Medulla oblongata (tissue), 1 donor: ENCODE measurements at regions not wholly inside any gene's neighbourhood (a gene's known extent, or its start where the extent isn't known, plus 50 kb on each side); places are given as distances from the start of the nearest gene placed in this dataset.
A peak's percentile ranks its signal among the peaks of the same experiment; 100 is the strongest.
"Not testable (repeated sequence)": the region's sequence is repeated elsewhere in the genome, so short reads cannot be mapped to it uniquely, and the experiment has no call there.

ENCODE experiments used
- DNase-seq: peaks from one replicate; pipeline ENCODE4 v3.0.0-alpha.2; 2015; ENCODE audit errors: extremely low spot score

DNA sequence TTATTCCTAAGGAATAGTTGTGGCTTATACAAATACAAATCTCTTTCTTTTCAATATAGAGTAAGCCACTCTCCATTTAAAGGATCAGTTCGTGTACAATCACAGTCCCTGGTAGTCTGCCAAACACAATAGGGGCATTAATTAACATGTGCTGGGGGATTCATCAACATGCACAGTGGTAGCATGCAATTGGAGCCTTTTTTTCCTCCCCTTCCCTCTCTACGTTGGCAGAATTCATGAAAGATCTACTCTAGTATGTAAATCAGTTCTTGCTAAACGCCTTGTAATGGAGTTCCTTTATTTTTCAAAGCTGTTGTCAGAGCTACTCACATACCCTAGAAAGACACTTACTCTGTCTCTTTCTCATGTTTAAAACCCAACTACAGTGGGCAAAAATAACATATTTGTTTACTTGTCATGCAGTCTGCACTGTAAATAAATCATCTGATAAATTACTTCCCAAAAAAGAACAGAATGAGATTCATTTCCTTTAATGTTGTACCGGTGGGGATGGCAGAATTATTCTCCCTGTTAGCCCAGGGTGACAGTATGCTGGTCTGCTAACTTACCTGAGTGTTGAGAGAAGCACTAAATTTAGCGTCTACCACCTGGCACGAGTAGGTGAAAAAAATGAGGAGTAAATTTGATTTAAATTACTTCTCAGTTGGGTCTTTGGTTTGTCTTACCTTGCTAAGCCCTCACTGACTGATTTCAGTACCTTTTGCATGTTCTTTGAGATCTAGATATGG is 341.5 kb upstream of the CCNH start:
- DNase-seq, result peak; percentile 26

DNA sequence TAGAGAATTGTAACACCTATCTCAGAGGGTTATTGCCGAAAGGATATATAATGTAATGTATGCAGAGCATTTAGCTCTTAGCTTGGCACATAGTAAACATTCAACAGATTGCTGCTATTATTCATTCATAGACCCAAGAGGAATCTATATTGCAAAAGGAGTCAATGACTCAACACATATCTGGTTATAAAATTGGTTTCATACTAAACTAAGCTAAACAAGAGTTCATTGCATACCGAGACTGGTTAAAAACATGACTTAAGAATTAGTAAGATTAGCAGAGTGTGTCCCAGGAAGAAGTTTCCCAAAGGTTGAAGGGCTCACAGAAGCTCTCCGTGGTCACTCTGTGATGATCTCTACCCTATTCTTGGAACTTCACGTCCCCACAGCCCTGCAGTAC is 339.6 kb upstream of the CCNH start:
- no peak for DNase-seq

DNA sequence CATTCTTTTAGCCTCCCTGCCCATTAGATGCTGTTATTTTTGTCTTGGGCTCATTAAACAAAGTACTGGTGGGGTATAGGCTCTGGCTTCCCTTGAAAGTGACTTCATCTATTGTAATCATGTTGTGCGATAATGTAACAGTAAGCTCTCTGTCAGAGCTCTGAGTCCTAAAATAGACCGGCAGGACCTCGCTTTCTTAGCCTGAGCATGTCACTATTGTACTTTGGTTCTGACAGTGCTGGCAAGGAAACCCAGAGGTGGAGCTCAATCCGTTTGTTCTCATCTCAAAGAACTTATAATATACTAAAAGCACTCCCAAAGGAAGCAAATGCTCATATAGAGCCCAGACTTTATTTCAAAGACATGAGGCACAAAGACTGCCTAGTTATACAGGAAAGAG is 339.1 kb upstream of the CCNH start:
- DNase-seq, result peak; percentile 69

DNA sequence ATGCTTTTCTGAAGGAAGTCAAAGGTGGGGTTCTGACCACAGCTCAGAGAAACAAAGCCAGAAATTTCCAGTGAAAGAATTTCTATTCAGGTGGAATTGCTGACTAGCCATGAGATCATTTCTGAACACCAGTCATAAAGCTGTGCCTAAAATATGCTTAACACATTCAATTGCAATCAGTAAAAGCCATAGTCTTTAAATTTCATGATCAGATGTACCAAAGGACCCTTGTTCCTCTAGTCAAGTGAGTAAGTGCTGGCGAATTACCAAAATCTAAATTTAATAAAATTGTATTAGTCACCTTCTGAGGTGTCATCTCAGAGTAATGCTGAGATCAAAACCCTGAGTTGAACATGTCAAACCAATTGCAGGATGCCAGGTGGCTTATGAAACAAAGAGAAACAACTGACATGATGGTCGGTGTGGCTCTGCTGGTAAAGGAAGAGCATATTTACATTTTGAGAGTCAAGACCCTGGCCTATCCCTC is 334.2 kb upstream of the CCNH start:
- no peak for DNase-seq

DNA sequence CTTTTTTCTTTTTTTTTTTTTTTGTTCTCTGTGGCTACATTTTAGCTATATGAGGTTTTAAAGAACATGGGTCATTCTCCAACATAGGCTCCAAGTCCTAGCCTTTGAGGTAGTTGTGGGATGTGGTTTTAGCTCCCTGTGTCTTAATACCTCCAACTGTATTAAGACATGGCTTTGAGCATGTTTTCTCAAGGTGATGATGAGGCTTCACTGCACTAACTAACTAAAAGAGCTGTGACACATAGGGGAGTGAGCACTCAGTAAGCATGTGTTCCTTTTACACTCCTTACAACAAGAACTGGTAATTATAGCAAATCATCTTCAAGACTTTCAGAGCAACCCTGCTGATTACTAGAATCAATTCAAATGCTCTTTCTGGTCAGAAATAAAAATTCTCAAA is 333.6 kb upstream of the CCNH start:
- DNase-seq, result no peak

DNA sequence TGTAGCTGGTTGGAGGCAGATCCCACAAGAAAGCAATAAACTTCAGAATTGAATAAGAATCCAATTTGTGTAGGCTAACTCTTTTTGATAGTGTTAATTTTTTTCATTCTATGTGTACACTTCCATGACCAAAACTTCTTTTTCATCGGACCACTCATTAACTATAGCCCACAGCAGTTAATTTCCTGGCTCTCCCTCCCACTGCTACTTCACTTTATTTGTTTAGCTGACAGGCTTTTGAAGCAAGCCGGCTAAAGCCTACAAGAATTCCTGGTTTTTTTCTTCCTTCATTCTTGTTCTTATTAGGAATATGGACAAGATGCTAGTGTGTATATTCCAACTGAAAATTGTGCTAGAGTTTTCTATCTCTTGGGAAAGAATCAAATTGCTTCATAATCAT is 329.2 kb upstream of the CCNH start:
- no peak for DNase-seq

DNA sequence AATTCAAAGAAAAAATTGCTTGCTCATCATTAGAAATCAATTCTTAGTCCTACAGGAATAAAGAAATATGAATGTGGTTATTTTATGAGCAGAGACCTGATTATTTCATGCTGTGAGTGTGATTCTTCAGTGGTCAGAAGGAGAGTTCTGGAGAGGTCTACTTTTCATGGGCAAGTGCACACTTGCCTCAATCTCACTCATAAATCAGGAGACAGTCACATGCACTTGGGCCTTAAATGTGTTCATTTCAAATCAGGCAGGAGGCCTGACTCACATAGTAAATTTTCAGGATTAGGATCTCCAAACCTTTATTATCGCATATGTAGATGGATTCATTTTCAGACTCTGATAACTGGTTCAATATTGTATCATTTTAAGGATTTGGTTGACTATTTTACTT is 323.2 kb upstream of the CCNH start:
- DNase-seq, result no peak

DNA sequence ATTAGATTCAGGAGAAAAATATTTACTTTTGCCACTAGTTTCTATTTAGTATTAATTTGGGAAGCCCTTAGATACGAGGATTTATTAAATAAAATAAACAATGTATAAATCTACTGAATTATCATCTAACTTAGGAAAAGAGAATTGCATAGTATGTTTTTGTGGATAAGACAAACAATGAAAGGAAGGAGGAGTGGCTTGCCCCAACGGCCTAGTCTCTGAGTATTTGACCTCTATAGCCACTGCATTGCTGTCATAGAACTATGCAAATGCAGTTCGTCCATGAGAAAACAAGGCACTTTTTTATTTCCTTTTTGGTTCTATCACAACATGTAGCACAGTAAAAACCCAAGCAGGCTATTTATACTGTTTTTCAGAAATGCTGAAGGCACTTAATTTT is 321.2 kb upstream of the CCNH start:
- DNase-seq, result no peak

DNA sequence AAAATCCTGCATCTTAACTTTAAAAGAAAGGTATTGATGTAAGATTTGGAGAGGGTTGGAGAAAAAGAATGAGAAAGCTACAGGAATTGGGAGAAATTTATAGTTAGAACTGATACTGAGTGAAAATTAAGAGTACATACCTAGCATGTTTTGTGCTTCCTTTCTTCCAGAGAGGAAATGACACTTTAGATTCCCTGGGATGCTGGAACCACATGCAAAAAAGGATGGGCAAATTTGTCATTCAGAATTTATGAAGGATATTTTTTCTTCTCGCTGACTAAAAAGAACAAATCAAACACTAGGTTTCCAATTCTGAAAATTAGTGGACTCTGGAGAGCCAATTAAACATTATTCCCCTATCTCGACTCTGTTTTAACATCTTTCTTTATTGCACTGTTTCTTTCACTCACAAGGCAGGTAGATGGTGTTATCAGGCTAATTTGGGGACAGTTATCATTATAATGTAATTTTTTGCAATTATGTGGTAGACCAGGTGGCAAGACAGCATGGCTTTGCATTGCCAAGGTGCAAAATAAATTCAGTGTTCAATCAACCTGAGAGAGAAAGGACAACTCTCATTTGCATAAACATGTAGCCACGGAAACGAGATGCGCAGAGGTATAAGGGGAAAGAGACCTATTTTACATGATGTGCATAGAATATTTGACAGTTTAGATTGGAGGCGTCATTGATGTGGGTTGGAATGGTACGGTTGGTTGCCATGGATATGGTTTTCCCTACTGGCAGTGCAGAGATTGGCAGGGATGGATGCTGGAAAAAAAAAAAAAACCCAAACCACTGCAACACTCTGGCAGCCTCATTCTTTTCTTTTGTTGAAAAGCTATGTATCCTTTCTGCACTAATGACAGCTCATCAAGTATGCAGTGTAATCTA is 320.4 kb upstream of the CCNH start:
- no peak for DNase-seq

DNA sequence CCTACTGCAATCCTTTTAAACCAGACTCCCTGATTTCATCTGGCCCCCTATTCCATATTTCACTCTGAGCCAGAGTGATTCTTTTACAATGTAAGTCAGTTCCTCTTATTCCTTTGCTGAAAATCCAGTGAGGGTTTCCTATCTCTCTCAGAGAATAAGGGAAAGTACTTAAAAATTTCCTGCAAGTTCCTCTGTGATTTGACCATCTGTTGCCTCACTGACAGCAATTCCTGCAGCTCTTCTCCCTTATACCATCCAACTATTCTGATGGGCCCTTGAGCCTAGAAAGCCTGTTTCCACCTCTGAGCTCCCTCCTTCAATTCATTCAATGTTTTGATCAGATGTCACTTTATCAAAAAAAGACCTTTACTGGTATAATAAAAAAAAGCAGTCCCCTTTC is 317.1 kb upstream of the CCNH start:
- no peak for DNase-seq

DNA sequence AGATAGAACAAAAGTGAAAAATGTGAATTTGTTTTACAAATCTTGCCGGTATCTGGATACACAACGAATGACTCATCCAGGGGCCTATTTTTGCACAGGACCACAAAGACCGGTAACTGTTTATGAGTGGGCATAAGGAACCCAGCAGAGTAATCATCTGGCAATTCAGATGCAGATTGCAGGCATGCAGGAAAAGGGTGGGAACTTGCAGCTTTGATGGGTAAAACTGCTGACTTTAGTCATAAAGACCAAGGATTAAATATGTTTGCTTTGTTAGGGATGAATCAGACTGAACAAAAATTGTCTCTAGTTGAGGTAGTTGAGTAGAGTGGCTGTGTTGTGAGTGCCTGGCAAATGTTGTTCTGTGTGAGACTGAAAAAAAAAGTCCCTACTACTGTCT is 309.6 kb upstream of the CCNH start:
- DNase-seq, result no peak

DNA sequence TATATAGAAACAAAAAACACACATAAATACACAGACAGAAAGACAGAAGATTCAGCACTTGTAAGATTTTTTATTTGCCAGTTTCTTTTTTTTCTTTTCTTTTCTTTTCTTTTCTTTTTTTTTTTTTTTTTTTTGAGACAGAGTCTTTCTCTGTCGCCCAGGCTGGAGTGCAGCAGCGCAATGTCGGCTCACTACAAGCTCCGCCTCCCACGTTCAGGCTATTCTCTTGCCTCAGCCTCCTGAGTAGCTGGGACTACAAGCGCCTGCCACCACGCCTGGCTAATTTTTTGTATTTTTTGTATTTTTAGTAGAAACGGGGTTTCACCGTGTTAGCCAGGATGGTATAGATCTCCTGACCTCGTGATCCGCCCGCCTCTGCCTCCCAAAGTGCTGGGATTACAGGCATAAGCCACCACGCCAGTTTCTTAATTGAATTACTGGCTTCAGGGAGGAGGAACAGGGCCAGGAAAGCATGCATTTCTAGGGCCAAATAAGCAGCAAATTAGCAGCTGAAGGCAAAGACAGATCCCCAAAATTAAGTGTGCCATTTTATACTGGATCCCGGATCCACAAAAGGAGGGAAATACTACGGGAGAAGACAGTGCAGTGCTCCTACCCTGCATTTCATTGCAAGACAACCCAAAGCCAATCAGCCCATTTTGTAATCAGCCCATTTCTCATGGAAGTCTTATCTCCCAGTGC is 305.6 kb upstream of the CCNH start:
- not testable (repeated sequence) for DNase-seq

DNA sequence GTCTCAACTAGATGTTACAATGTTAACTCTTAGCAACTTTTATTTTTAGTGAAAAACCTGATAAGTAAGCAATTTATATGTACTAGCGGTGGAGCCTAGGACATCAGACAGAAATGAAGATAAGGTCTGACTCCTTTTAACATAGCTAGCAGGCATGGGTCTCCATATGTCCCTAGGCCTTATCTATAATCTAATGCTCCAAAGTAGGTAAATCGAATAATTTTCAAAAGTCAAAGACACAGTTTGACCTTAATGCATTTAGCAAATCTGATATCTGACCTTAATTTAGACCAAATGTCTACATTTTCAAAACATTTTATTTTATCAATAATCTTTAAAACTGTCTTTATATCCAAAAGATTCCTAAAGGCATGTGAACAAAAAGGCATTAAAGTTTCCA is 305.0 kb upstream of the CCNH start:
- no peak for DNase-seq

DNA sequence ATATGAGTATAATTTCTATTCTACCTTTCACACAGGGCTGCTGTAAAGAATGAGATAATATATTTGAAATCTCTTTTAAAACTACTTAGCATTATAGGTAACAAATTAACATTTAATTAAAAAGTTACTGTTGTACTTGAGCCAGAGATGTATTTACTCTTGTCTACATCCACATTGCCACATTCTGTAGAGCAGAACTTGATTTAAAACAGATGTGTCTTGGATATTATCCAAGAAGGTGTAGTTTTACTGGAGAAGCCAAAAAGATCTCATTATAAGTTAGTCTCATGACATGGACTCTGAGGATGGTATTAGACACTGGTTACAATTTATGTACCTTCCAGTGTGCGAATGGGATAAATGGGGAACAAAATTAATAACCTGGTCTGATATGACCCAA is 293.1 kb upstream of the CCNH start:
- DNase-seq, result no peak

DNA sequence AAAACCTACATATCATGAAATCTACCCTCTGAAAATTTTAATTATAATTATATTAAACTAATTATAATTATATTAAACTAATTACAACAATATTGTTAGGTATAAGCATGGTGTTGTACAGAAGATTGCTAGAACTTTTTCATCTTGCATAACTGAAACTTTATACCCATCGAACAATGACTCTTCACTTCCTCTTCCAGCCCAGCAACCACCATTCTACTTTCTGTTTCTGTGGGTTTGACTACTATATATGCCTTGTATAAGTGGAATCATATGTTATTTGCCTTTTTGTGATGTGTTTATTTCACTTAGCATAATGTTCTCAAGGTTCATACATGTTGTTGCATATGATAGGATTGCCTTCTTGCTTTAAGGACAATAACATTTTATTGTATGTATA is 274.2 kb upstream of the CCNH start:
- no peak for DNase-seq

DNA sequence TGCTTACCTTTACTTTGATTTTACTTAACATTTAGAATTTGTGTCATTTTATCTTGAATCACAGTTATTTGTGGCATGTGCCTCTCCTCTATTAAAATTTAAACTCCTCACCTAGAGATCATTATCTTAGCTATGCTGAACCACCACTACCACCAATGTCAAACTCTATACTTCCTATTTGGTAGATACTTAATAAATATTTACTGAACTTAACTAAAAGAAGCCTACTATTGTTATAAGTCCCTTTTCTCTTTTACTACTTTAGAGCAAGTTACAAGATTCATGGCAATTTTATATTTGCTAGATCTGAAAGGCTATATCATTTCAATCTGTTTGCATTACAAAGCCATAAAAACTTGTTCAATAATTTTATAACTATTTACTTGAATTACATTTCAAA is 273.3 kb upstream of the CCNH start:
- no peak for DNase-seq

DNA sequence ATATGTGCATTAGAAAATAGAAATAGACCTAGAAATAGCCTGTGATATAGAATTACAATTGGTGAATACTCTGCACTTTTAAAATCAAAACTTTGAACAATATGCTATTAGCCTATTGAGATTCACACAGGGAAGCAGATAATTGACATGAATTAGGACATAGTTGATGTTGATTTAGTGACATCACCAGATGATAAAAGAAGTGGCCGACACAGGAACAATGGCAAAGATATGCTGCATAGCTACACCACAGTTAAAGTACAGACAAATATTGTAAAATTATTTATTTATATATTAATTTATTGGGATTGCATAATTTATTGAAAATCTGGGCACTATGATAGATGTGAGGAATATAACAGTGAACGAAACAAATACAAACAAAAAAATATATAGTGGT is 261.5 kb upstream of the CCNH start:
- DNase-seq, result no peak

DNA sequence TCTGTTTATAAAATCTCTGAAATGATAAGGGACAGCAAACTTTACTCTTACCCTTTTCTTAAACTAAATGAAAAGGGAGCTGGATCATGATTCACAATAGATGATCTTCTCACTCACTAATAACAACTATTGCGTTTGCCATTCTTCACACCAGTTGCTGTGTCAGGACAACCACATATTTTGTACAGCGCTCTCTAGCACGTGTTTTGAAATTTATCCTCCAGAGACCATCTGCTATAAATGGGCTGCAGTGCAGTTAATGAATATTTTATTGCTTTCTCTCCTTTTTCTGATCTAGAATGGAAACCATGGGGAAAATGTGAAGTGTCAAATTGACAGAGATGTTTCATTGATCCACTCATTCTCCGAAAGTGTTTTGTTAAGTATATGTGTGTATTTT is 258.4 kb upstream of the CCNH start:
- DNase-seq, result no peak

DNA sequence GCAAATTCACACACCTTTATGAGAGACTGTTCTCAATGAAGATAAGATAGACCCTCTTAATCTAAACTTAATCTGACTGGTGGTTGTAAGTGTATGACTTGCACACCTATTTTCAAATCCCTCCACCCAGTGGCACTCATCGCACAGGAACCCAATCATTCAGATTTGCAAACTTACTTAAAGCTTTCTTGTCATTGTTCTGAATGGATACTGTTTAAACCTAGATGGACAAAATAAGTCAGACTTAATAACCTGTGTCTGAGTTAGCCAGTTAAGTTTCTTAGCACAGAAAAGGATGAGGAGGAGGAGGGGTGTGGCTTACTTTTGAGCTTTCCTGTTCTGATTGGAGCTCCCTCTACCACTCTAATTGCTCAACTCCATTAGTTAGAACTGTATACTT is 252.4 kb upstream of the CCNH start:
- no peak for DNase-seq

DNA sequence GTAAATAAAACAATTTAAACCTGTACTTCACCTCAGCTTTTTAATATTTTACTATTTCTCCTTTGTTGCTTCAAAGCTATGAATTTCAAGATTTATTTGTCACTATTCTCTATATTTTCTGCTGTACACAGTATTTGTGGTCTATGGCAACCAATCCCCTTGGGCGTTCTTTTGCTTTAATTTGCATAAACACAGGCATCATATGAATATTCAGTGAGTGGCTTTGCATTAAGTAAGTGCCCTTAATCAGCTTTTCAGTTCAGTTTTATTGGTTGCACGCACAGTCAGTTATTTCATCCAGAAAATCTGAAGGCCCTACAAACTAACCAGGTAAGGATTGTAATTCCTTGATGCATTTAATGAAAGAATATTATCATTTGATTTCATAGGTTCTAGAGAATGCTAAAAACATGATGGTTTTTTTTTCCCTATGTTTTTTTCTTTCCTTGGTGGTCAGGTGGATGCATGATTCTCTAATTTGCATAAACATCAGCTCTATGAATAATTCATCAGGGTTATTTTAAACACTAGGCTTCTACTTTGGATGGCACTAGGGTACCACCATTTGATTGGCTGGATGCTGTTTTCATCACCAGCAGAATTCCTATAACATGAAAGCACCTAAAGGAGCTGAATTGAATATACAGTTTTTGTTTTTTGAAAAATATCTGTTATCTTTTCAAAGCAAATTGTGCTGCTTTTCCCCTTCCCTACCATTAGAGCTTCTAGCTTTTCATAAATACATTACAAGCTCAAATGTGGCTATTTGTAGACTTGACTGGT is 249.2 kb upstream of the CCNH start:
- DNase-seq, result no peak

DNA sequence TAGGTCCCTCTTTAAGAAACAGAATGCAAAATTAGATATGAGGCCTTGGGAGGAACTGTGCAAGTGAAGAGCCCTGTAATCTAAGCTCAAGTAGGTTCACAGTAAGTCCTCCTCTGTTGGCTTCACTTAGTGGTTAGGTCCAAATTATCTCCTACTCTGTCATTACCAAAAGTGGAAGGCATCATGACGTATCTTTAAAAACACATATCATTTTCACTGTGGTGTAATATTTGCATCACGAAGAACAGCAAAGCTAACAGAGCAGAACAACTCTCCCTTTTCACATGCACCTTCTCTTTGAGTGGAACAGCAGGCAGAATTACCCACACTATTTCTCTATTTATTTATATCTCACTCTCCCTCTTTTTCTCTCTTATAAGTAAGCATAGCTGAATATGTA is 240.5 kb upstream of the CCNH start:
- no peak for DNase-seq

DNA sequence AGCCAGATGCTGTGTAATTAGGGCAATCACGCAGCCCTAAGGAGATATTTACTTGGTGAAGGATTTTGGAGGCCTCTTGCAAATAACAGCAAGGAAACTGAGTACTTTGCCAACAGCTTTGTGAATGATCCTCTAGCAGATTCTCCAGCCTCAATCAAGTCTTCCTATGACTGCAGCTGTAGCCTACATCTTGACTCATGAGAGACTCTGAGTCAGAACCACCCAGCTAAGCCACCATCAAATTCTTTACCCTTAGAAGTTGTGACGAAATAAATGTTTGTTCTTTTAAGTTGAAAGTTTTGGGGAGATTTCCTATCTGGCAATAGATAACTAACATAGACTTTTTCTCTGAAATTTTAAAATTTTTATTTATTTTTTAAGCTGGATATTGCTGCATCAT is 237.6 kb upstream of the CCNH start:
- DNase-seq, result no peak
